Endothelial cell of umbilical vein (primary cell): ENCODE measurements at regions not wholly inside any gene's neighbourhood (a gene's known extent, or its start where the extent isn't known, plus 50 kb on each side); places are given as distances from the start of the nearest gene placed in this dataset.

Experiments
- BruUV-seq: library from RNA; stranded (reverse); fragments of 400-500 nt; replicated peaks from 2 replicates; lab custom pipeline; 2021; lab: Mats Ljungman, UMichigan
- CTCF ChIA-PET: fragments of 300-600, 350-600 bp; sonication (Branson Sonifier 250); formaldehyde crosslinking; loops from one replicate; lab custom pipeline; 2021; ENCODE audit warnings: antibody characterized with exemption, inconsistent platforms; lab: Charles Lee
- POLR2A ChIA-PET: fragments of 300-600, 350-600 bp; sonication (Branson Sonifier 250); formaldehyde crosslinking; loops from one replicate; lab custom pipeline; 2021; ENCODE audit warnings: antibody characterized with exemption, inconsistent platforms; lab: Charles Lee
- DNase-seq: peaks from one replicate; pipeline ENCODE4 v3.0.0-alpha.2; 2011; ENCODE audit warnings: low read depth, low spot score
- FAIRE-seq: peaks from 2 replicates; lab custom pipeline; 2011; peaks lifted over from hg19 to GRCh38; lab: Jason Lieb, UNC
- H2AFZ ChIP-seq: 2 replicates; pipeline ENCODE4 v1.6.0; 2012; ENCODE audit warnings: low read depth, low read length, control low read depth, inconsistent platforms
- H3K27ac ChIP-seq: 2 replicates; pipeline ENCODE4 v1.5.1; 2011; ENCODE audit warnings: low read depth, mild to moderate bottlenecking, control low read depth, low read length, moderate library complexity; ENCODE audit not compliant: insufficient read depth
- H3K27me3 ChIP-seq, 2 experiments: 2 replicates each; pipeline versions ENCODE4 v1.6.0 to v1.6.1; 2011; ENCODE audit warnings: low read length in 2 of 2, mixed read lengths in 1 of 2; ENCODE audit not compliant: control insufficient read depth in 2 of 2, insufficient read depth in 2 of 2
- H3K36me3 ChIP-seq, 2 experiments: 2 replicates in 1 of 2; 3 replicates in 1 of 2; pipeline ENCODE4 v1.5.1; 2011; ENCODE audit warnings: low read length in 2 of 2, mild to moderate bottlenecking in 1 of 2, moderate library complexity in 1 of 2; ENCODE audit not compliant: control insufficient read depth in 2 of 2, insufficient read depth in 2 of 2; ENCODE audit errors: extremely low read depth in 1 of 2
- H3K4me1 ChIP-seq: 3 replicates; pipeline ENCODE4 v1.5.1; 2011; ENCODE audit warnings: mild to moderate bottlenecking, low read length; ENCODE audit not compliant: control insufficient read depth, insufficient read depth; ENCODE audit errors: extremely low read depth
- H3K4me2 ChIP-seq: 2 replicates; pipeline ENCODE4 v1.6.1; 2011; ENCODE audit warnings: low read length, control low read depth, mixed read lengths; ENCODE audit not compliant: insufficient read depth
- H3K4me3 ChIP-seq, 3 experiments: fragments of 200-600 bp in 1 of 3; sonication (generic), shearing (Covaris generic) in 1 of 3; replicated peaks in 1 of 3; 2 replicates each; pipeline ENCODE4 v1.5.1; 2011 to 2016; ENCODE audit warnings: control low read depth in 3 of 3, low read length in 3 of 3, mild to moderate bottlenecking in 2 of 3, inconsistent platforms in 1 of 3, low read depth in 1 of 3, moderate library complexity in 1 of 3; ENCODE audit not compliant: insufficient read depth in 1 of 3
- H3K79me2 ChIP-seq: 2 replicates; pipeline ENCODE4 v1.6.0; 2012; ENCODE audit warnings: low read length, inconsistent platforms; ENCODE audit not compliant: control insufficient read depth, insufficient read depth
- H3K9ac ChIP-seq: replicated peaks from 2 replicates; pipeline ENCODE3; 2011; ENCODE audit warnings: low read length, control low read depth; ENCODE audit not compliant: insufficient read depth; ENCODE audit errors: extremely low read depth
- H3K9me1 ChIP-seq: replicated peaks from 3 replicates; pipeline ENCODE4 v1.6.0; 2011; ENCODE audit warnings: mild to moderate bottlenecking, low read length; ENCODE audit not compliant: control insufficient read depth, insufficient read depth; ENCODE audit errors: extremely low read depth
- H3K9me3 ChIP-seq: replicated peaks from 2 replicates; pipeline ENCODE4 v1.5.1; 2012; ENCODE audit warnings: low read length, inconsistent platforms; ENCODE audit not compliant: control insufficient read depth, insufficient read depth
- H4K20me1 ChIP-seq: replicated peaks from 2 replicates; pipeline ENCODE3; 2011; ENCODE audit warnings: mild to moderate bottlenecking, low read length; ENCODE audit not compliant: control insufficient read depth, insufficient read depth; ENCODE audit errors: extremely low read depth
- EZH2 ChIP-seq: IDR thresholded peaks from 2 replicates; pipeline ENCODE4 v1.6.1; 2012; ENCODE audit warnings: borderline replicate concordance, low read depth, mild to moderate bottlenecking, moderate library complexity, low read length, inconsistent platforms; ENCODE audit not compliant: severe bottlenecking
- FOS ChIP-seq: IDR thresholded peaks from 2 replicates; pipeline ENCODE4 v1.6.1; 2011; ENCODE audit warnings: mild to moderate bottlenecking, low read length, moderate library complexity, borderline replicate concordance; ENCODE audit not compliant: insufficient read depth
- GATA2 ChIP-seq: IDR thresholded peaks from 2 replicates; pipeline ENCODE4 v1.7.0; 2011; ENCODE audit warnings: low read depth, mild to moderate bottlenecking, moderate library complexity, mixed read lengths, low read length; ENCODE audit not compliant: insufficient read length, insufficient read depth
- JUN ChIP-seq: IDR thresholded peaks from 2 replicates; pipeline ENCODE4 v1.6.1; 2011; ENCODE audit warnings: borderline replicate concordance, low read depth; ENCODE audit not compliant: insufficient read length, insufficient read depth
- MYC ChIP-seq: IDR thresholded peaks from one replicate; pipeline ENCODE4 v1.6.1; 2011; ENCODE audit warnings: mild to moderate bottlenecking, low read depth, low read length
- POLR2A ChIP-seq: IDR thresholded peaks from 2 replicates; pipeline ENCODE4 v1.6.1; 2012; ENCODE audit warnings: low read depth, mild to moderate bottlenecking, control low read depth, low read length
- POLR2AphosphoS5 ChIP-seq: IDR thresholded peaks from 2 replicates; pipeline ENCODE4 v1.6.1; 2012; ENCODE audit warnings: low read depth, mild to moderate bottlenecking, control low read depth, low read length, moderate library complexity; ENCODE audit not compliant: insufficient read depth
- dilution Hi-C: fragments of 300-500 bp; cut with MboI; formaldehyde crosslinking; loops from one replicate; pipeline ENCODE4 v1.15.0; 2019; ENCODE audit warnings: low sequenced_read_pairs; ENCODE audit not compliant: extremely low pct_ligation_motif_present
- intact Hi-C: fragments of 100-400 bp; cut with micrococcal nuclease; formaldehyde crosslinking; loops from one replicate; pipeline ENCODE4 v1.10.0; 2022
- TF ChIP-seq, protein P1 (sequence below): IDR thresholded peaks from 2 replicates; pipeline ENCODE4 v1.6.1; 2011; ENCODE audit not compliant: insufficient read depth, insufficient read length
- TF ChIP-seq, protein P2 (sequence below), 2 donors: IDR thresholded peaks; 1 replicate in 1 of 2; 2 replicates in 1 of 2; pipeline ENCODE4 v1.5.1; 2011; ENCODE audit warnings: low read length in 2 of 2, mild to moderate bottlenecking in 2 of 2, moderate library complexity in 2 of 2, control low read depth in 1 of 2, inconsistent platforms in 1 of 2, low read depth in 1 of 2; ENCODE audit not compliant: insufficient read depth in 1 of 2; ENCODE audit errors: extremely low read depth in 1 of 2

DNA sequence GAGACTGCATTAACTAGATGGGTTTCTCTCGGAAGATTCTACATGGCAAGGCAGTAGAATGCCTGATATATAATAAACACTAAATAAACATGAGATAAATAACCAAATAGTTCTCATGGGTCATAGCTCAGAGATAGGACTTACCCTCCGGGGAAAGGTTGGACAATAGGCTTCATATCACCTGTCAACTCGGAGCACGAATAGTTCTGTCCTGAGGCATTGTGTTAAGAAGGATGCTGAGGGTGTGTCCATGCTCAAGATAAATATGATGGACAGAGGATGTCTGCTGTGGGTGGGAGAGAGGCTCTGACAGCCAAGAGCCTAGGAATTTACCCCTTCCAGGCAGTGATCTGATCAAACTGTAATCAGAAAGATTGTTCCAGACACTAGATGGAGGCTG lies 474.0 kb downstream of the MIAT start:
- H3K27me3 ChIP-seq: no peaks in the 10 kb centered on the region
- H3K79me2 ChIP-seq: no peaks in the 10 kb centered on the region
- CTCF ChIA-PET: interaction anchor here (0.5 to 1.5 kb wide), 3 partner anchors 19 to 553 kb away, joined by 3 to 4 read pairs (median 3); no protein-coding TSS in a partner anchor
- H3K36me3 ChIP-seq: no peaks in the 10 kb centered on the region
- H3K4me2 ChIP-seq: no peak overlapping the region
- no peak overlapping the region for H3K4me3 ChIP-seq
- POLR2A ChIA-PET: interaction anchor here (0.6 kb wide), 1 partner anchor 631 kb away, joined by 4 read pairs; no protein-coding TSS in a partner anchor
- no peak overlapping the region for H3K27ac ChIP-seq
- no peaks in the 10 kb centered on the region for H3K9me3 ChIP-seq
- H3K4me1 ChIP-seq: peaks cover 30% of the 10 kb centered on the region
- H3K9ac ChIP-seq: no peak overlapping the region
- no peak overlapping the region for H2AFZ ChIP-seq
- BruUV-seq: no TSS peak
- H3K9me1 ChIP-seq: no peaks in the 10 kb centered on the region
- FAIRE-seq (no peak), DNase-seq (no peak)
- intact Hi-C loops (loop anchor here (5.0 kb wide), 1 partner anchor 106 kb away; no protein-coding TSS in a partner anchor), dilution Hi-C loops (no loop called here)
- H4K20me1 ChIP-seq: no peaks in the 10 kb centered on the region
- TF ChIP-seq MYC (no peak), JUN (no peak), GATA2 (no peak), POLR2AphosphoS5 (no peak), FOS (no peak), POLR2A (no peak), EZH2 (no peak)
- TF ChIP-seq, protein P1, sequence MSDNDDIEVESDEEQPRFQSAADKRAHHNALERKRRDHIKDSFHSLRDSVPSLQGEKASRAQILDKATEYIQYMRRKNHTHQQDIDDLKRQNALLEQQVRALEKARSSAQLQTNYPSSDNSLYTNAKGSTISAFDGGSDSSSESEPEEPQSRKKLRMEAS: no peak
- TF ChIP-seq, protein P2, sequence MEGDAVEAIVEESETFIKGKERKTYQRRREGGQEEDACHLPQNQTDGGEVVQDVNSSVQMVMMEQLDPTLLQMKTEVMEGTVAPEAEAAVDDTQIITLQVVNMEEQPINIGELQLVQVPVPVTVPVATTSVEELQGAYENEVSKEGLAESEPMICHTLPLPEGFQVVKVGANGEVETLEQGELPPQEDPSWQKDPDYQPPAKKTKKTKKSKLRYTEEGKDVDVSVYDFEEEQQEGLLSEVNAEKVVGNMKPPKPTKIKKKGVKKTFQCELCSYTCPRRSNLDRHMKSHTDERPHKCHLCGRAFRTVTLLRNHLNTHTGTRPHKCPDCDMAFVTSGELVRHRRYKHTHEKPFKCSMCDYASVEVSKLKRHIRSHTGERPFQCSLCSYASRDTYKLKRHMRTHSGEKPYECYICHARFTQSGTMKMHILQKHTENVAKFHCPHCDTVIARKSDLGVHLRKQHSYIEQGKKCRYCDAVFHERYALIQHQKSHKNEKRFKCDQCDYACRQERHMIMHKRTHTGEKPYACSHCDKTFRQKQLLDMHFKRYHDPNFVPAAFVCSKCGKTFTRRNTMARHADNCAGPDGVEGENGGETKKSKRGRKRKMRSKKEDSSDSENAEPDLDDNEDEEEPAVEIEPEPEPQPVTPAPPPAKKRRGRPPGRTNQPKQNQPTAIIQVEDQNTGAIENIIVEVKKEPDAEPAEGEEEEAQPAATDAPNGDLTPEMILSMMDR (IDR thresholded peaks at IDR 0.05; ENCODE audit: extremely low read depth in 1 of 2, insufficient read depth in 1 of 2, low read depth in 1 of 2, low read length in 2 of 2): no peak
